ENCODE measurements at regions not wholly inside any gene's neighbourhood (a gene's known extent, or its start where the extent isn't known, plus 50 kb on each side); places are given as distances from the start of the nearest gene placed in this dataset.

DNA sequence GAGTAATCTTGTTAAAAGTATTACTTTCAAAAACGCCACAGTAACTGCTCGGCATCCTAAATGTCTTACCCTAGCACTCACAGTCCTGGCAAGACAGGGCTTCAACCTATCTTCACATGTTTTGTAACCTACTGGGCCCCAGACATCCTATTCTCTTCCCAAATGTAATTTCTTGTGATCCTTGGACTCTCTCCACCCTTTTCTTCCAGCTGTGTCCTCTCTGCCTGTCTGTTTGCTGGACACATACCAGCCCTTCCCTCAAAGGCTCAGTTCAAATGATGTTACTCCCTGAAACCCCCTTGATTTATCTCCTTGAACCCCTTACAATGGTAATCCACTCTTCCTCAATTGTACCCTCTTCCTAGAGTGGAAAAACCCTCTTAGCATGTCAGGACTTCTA lies 60.1 kb upstream of the CNEP1R1 start:
- CTCF ChIA-PET, result no interaction called here
- no peaks in the 10 kb centered on the region for H4K20me1 ChIP-seq (ENCODE audit: insufficient read depth)
- H3K27ac ChIP-seq (ENCODE audit: low read depth, low read length), result no peak overlapping the region
- POLR2A ChIA-PET, result no interaction called here
- no peak overlapping the region for H3K4me2 ChIP-seq (ENCODE audit: low read length)
- no peak for ATAC-seq
- intact Hi-C loops (cut with micrococcal nuclease), result no loop called here
- no peak overlapping the region for H3K4me3 ChIP-seq (replicated peaks in 1 of 2; ENCODE audit: low read depth in 1 of 2, low read length in 2 of 2)
- no peaks in the 10 kb centered on the region for H3K79me2 ChIP-seq (ENCODE audit: insufficient read depth, low read length)
- no TSS peak for BruUV-seq (replicated peaks)
- H3K36me3 ChIP-seq (ENCODE audit: control insufficient read depth in 1 of 2, insufficient read depth in 2 of 2, low read length in 2 of 2), result no peaks in the 10 kb centered on the region
- no peaks in the 10 kb centered on the region for H3K4me1 ChIP-seq (ENCODE audit: control insufficient read depth in 1 of 2, insufficient read depth in 2 of 2, low read length in 2 of 2)
- no peak for DNase-seq (ENCODE audit: low read depth, low spot score)
- RAD21 ChIA-PET (ENCODE audit: low non-redundant PET in 1 of 2, low total read pairs in 2 of 2, uncharacterized antibody in 2 of 2, unreplicated experiment in 2 of 2), result no interaction called here
- no peaks in the 10 kb centered on the region for H3K9me3 ChIP-seq (ENCODE audit: control insufficient read depth in 1 of 2, insufficient read depth in 1 of 2, low read depth in 1 of 2, low read length in 2 of 2)
- no peaks in the 10 kb centered on the region for H3K9me2 ChIP-seq (ENCODE audit: insufficient read depth)
- H3K27me3 ChIP-seq (ENCODE audit: insufficient read depth, low read length), result no peaks in the 10 kb centered on the region
- TF ChIP-seq EZH2phosphoT487 (IDR thresholded peaks at IDR 0.05; ENCODE audit: borderline replicate concordance), result no peak
- TF ChIP-seq, protein P1, sequence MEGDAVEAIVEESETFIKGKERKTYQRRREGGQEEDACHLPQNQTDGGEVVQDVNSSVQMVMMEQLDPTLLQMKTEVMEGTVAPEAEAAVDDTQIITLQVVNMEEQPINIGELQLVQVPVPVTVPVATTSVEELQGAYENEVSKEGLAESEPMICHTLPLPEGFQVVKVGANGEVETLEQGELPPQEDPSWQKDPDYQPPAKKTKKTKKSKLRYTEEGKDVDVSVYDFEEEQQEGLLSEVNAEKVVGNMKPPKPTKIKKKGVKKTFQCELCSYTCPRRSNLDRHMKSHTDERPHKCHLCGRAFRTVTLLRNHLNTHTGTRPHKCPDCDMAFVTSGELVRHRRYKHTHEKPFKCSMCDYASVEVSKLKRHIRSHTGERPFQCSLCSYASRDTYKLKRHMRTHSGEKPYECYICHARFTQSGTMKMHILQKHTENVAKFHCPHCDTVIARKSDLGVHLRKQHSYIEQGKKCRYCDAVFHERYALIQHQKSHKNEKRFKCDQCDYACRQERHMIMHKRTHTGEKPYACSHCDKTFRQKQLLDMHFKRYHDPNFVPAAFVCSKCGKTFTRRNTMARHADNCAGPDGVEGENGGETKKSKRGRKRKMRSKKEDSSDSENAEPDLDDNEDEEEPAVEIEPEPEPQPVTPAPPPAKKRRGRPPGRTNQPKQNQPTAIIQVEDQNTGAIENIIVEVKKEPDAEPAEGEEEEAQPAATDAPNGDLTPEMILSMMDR (IDR thresholded peaks at IDR 0.05 in 2 of 3, conservative IDR thresholded peaks at IDR 0.05 in 1 of 3; ENCODE audit: borderline replicate concordance in 1 of 3, insufficient read depth in 1 of 3, low read depth in 2 of 3, low read length in 2 of 3), result no peak
- TF ChIP-seq, protein P2, sequence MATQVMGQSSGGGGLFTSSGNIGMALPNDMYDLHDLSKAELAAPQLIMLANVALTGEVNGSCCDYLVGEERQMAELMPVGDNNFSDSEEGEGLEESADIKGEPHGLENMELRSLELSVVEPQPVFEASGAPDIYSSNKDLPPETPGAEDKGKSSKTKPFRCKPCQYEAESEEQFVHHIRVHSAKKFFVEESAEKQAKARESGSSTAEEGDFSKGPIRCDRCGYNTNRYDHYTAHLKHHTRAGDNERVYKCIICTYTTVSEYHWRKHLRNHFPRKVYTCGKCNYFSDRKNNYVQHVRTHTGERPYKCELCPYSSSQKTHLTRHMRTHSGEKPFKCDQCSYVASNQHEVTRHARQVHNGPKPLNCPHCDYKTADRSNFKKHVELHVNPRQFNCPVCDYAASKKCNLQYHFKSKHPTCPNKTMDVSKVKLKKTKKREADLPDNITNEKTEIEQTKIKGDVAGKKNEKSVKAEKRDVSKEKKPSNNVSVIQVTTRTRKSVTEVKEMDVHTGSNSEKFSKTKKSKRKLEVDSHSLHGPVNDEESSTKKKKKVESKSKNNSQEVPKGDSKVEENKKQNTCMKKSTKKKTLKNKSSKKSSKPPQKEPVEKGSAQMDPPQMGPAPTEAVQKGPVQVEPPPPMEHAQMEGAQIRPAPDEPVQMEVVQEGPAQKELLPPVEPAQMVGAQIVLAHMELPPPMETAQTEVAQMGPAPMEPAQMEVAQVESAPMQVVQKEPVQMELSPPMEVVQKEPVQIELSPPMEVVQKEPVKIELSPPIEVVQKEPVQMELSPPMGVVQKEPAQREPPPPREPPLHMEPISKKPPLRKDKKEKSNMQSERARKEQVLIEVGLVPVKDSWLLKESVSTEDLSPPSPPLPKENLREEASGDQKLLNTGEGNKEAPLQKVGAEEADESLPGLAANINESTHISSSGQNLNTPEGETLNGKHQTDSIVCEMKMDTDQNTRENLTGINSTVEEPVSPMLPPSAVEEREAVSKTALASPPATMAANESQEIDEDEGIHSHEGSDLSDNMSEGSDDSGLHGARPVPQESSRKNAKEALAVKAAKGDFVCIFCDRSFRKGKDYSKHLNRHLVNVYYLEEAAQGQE (IDR thresholded peaks at IDR 0.05; ENCODE audit: low read depth), result no peak
- TF ChIP-seq CEBPB (IDR thresholded peaks at IDR 0.05; ENCODE audit: low read depth), result no peak
- no peak for TF ChIP-seq EZH2 (IDR thresholded peaks at IDR 0.05)
- no peak for TF ChIP-seq JUND (IDR thresholded peaks at IDR 0.05)
- TF ChIP-seq ELF1 (IDR thresholded peaks at IDR 0.05; ENCODE audit: borderline replicate concordance, low read depth), result no peak
- TF ChIP-seq RAD21 (IDR thresholded peaks at IDR 0.05; ENCODE audit: low read depth), result no peak
- TF ChIP-seq ZFX (IDR thresholded peaks at IDR 0.05), result no peak
- TF ChIP-seq SIN3A (IDR thresholded peaks at IDR 0.05; ENCODE audit: low read depth), result no peak
- no peak for TF ChIP-seq ZNF274 (IDR thresholded peaks at IDR 0.05; ENCODE audit: low read depth, low read length)
- TF ChIP-seq FOSL1 (IDR thresholded peaks at IDR 0.05; ENCODE audit: low read depth), result no peak
- TF ChIP-seq SP1 (IDR thresholded peaks at IDR 0.05; ENCODE audit: low read depth), result no peak
- no peak for TF ChIP-seq YY1 (IDR thresholded peaks at IDR 0.05; ENCODE audit: extremely low read depth, insufficient replicate concordance, low read depth, low read length)
- TF ChIP-seq, protein P3, sequence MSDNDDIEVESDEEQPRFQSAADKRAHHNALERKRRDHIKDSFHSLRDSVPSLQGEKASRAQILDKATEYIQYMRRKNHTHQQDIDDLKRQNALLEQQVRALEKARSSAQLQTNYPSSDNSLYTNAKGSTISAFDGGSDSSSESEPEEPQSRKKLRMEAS (IDR thresholded peaks at IDR 0.05), result no peak
- no peak overlapping the region for H2AFZ ChIP-seq (ENCODE audit: low read depth, low read length, poor library complexity, severe bottlenecking)
- H3K9ac ChIP-seq (ENCODE audit: low read length), result no peak overlapping the region

Measured in HCT116 (cell line).